Stomach (tissue), 8 donors: ENCODE measurements at regions not wholly inside any gene's neighbourhood (a gene's known extent, or its start where the extent isn't known, plus 50 kb on each side); places are given as distances from the start of the nearest gene placed in this dataset.
A peak's percentile ranks its signal among the peaks of the same experiment; 100 is the strongest.

Source experiments
- DNase-seq, 2 donors: peaks; one replicate each; pipeline versions ENCODE4 v3.0.0 to v3.0.0-alpha.2; 2013 to 2019
- H3K27ac ChIP-seq, 5 donors: fragments of 200-600 bp in 4 of 5; sonication (generic) in 4 of 5; one replicate each; pipeline ENCODE4 v1.5.1; 2013 to 2019; ENCODE audit warnings: mild to moderate bottlenecking in 1 of 5, moderate library complexity in 1 of 5
- H3K27me3 ChIP-seq, 3 donors: fragments of 200-600 bp; sonication (generic); one replicate each; pipeline ENCODE4 v1.5.1; 2017 to 2019; ENCODE audit warnings: mixed run types in 1 of 3
- H3K36me3 ChIP-seq, 4 donors: fragments of 200-600 bp; sonication (generic); 1 replicate in 3 of 4; 2 replicates in 1 of 4; pipeline ENCODE4 v1.5.1; 2016 to 2019
- H3K4me1 ChIP-seq, 4 donors: fragments of 200-600 bp; sonication (generic); one replicate each; pipeline ENCODE4 v1.5.1; 2016 to 2019
- H3K4me3 ChIP-seq, 4 donors: fragments of 200-600 bp; sonication (generic) in 3 of 4; one replicate each; pipeline ENCODE4 v1.5.1; 2016 to 2019; ENCODE audit warnings: mild to moderate bottlenecking in 1 of 4
- H3K9me3 ChIP-seq, 4 donors: fragments of 200-600 bp; sonication (generic); one replicate each; pipeline ENCODE4 v1.5.1; 2016 to 2019
- EP300 ChIP-seq: sonication (generic); formaldehyde crosslinking; IDR thresholded peaks from one replicate; pipeline ENCODE4 v1.6.1; 2017; ENCODE audit warnings: antibody characterized with exemption
- POLR2A ChIP-seq, 4 donors: fragments of 450-650 bp; IDR thresholded peaks; one replicate each; pipeline ENCODE4 v1.6.1; 2016; ENCODE audit warnings: antibody characterized with exemption in 4 of 4, control low read depth in 2 of 4, mild to moderate bottlenecking in 1 of 4, moderate library complexity in 1 of 4
- POLR2AphosphoS5 ChIP-seq, 3 donors: sonication (generic); formaldehyde crosslinking; IDR thresholded peaks; one replicate each; pipeline ENCODE4 v1.6.1; 2016; ENCODE audit warnings: antibody characterized with exemption in 3 of 3
- WGBS, 5 donors: extraction: QIAGEN DNeasy Blood & Tissue Kit in 3 of 5; methylation state at CpG; one replicate each; pipeline versions ENCODE4 v1.1.5 to v1.1.7; 2013 to 2018; 5-methylcytosine and 5-hydroxymethylcytosine counted together
- intact Hi-C: fragments of 100-400 bp; cut with DNase I; formaldehyde crosslinking; loops from one replicate; pipeline ENCODE4 v1.15.1; 2023; ENCODE audit warnings: low total_unique reads
- TF ChIP-seq, protein P1 (sequence below), 7 experiments: fragments of 450-650 bp in 4 of 7; fragments of 200-600 bp in 3 of 7; sonication (generic) in 3 of 7; IDR thresholded peaks; one replicate each; pipeline ENCODE4 v1.5.1; 2016 to 2019; ENCODE audit warnings: antibody characterized with exemption in 7 of 7, control low read depth in 2 of 7, mild to moderate bottlenecking in 1 of 7
- donor health status: healthy with polysubstance abuse.
- donor health status: Bipolar disorder and iron deficiency.
- donor health status: healthy.

DNA sequence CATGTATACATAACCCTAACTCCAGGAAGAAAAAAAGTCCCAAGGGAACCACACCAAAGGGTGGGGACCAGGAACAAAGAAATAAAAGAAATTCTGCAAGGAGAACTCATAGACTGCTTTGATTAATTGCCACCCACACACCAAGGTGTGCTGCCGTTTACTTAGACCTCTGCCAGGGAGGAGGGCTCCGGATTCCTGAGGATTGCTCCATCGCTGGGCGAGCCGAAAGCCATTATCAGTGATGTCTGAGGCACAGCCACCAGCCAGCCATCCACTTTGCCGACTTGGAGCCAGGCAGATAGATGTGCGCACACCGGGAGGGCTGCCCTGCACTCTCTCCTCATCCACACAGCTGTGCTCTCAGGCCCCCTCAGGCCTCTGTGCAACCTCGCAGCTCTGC lies 272.7 kb upstream of the FOXQ1 start:
- Histone ChIP-seq H3K27me3 (peaks cover 0 to 14% (median 0%) of the 10 kb centered on the region in 3 donors), H3K27ac (peak overlapping the region; percentile 7 to 78 (median 49)), H3K4me3 (no peak overlapping the region), H3K9me3 (no peaks in the 10 kb centered on the region), H3K4me1 (peaks cover 8 to 23% (median 11%) of the 10 kb centered on the region in 4 donors), H3K36me3 (no peaks in the 10 kb centered on the region)
- intact Hi-C loops: no loop called here
- TF ChIP-seq, protein P1, sequence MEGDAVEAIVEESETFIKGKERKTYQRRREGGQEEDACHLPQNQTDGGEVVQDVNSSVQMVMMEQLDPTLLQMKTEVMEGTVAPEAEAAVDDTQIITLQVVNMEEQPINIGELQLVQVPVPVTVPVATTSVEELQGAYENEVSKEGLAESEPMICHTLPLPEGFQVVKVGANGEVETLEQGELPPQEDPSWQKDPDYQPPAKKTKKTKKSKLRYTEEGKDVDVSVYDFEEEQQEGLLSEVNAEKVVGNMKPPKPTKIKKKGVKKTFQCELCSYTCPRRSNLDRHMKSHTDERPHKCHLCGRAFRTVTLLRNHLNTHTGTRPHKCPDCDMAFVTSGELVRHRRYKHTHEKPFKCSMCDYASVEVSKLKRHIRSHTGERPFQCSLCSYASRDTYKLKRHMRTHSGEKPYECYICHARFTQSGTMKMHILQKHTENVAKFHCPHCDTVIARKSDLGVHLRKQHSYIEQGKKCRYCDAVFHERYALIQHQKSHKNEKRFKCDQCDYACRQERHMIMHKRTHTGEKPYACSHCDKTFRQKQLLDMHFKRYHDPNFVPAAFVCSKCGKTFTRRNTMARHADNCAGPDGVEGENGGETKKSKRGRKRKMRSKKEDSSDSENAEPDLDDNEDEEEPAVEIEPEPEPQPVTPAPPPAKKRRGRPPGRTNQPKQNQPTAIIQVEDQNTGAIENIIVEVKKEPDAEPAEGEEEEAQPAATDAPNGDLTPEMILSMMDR (IDR thresholded peaks at IDR 0.05): no peak
- TF ChIP-seq EP300: no peak
- TF ChIP-seq POLR2A (IDR thresholded peaks at IDR 0.05): no peak
- peak in 2 of 3 donors; percentile 47 to 76 for TF ChIP-seq POLR2AphosphoS5 (IDR thresholded peaks at IDR 0.05)
- WGBS, 5 donors: 36 to 55% (median 46%) methylated on average over 9 of the region's 9 CpGs
- peak; percentile 58 to 80 for DNase-seq

DNA sequence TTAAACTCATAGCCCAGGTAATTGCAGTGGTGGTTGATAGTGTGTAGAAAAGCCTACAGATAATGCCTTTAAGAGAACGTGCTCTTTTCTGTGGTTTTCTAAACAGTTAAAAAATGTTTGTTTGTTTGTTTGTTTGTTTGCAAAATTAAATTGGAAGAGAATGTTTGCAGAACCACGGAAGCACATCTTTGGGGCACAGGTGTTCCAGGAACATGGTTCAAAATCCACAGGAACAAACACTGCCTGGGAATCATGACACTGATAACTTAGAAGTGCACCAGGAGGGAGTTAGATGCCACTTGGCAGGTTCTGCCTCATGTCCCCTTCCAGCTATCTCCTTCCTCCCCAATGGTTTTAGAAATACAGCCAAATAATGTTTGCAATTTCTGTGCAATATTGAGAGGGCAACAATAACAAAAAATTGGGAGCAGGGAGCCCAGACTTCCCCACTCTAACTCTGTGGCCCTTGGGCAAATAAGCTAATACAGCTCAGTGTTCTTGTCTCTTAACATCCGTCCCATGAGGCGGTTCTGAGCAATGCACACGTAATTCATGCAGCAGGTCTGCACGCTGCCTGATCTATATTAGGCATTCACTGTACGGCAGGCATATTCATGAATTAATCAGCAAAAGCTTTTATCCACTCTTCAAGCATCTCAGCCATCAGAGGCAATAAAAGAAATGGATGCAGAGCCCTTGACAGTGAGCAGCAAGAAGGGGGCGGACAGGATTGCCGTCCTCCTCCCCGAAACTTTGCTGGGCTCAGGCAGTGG lies 274.3 kb upstream of the FOXQ1 start:
- Histone ChIP-seq H3K9me3 (peaks cover 0 to under 1% (median 0%) of the 10 kb centered on the region in 4 donors), H3K27ac (no peak overlapping the region), H3K4me1 (peaks cover 0 to 14% (median under 1%) of the 10 kb centered on the region in 4 donors), H3K27me3 (peaks cover 0 to 8% (median 0%) of the 10 kb centered on the region in 3 donors), H3K36me3 (no peaks in the 10 kb centered on the region), H3K4me3 (no peak overlapping the region)
- no peak for DNase-seq
- 79 to 85% (median 84%) methylated on average over 10 of the region's 10 CpGs for WGBS, 5 donors
- TF ChIP-seq, protein P1 (IDR thresholded peaks at IDR 0.05): no peak
- TF ChIP-seq EP300: no peak
- TF ChIP-seq POLR2A (IDR thresholded peaks at IDR 0.05): no peak
- TF ChIP-seq POLR2AphosphoS5 (IDR thresholded peaks at IDR 0.05): no peak
- intact Hi-C loops: no loop called here

DNA sequence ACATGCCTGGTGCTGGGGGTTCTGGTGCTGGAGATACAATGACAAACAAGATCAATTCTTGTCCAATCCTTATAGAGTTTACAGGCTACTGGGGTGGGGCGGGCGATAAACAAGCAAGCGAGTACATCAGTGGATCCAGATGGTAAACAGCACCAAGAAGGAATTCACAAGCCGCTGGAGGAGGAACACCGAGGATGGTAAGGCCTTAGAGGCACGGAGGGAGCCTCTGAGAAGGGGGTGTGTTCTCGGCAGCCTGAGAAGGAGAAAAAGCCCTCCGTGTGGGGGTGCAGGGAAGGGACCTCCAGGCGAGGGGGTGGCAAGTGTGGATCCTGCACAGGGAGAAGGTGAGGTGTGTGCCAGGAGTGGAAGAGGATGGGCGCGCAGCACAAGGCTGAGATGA lies 276.5 kb upstream of the FOXQ1 start:
- 66 to 78% (median 67%) methylated on average over 11 of the region's 11 CpGs for WGBS, 5 donors
- no peak for DNase-seq

DNA sequence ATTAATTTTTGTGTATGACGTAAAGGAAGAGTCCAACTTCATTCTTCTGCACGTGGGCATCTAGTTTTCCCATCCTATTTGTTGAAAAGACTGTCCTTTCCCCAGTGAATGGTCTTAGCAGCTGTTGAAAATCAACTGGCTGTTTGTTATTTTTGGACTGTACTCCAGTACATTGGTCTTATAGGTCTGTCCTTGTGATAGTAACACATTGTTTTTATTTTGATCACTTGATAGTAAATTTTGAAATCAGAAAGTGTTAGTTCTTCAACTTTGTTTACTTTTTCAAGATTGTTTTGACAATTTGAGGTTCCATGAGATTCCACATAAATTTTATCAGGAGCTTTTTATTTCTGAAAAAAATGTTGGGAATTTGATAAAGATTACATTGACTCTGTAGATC lies 280.2 kb upstream of the FOXQ1 start:
- Histone ChIP-seq H3K4me1 (no peaks in the 10 kb centered on the region), H3K27me3 (no peaks in the 10 kb centered on the region)
- 63 to 78% (median 73%) methylated on average over 2 of the region's 2 CpGs for WGBS, 5 donors

More for the DNA sequence above, 276.5 kb upstream of the FOXQ1 start:
- intact Hi-C loops: no loop called here
- H3K27ac ChIP-seq: no peak overlapping the region
- H3K9me3 ChIP-seq: peaks cover 0 to 13% (median 0%) of the 10 kb centered on the region in 4 donors
- peaks cover 0 to 5% (median 0%) of the 10 kb centered on the region in 3 donors for H3K27me3 ChIP-seq
- H3K36me3 ChIP-seq: no peaks in the 10 kb centered on the region
- H3K4me3 ChIP-seq: no peak overlapping the region
- no peak for TF ChIP-seq POLR2A (IDR thresholded peaks at IDR 0.05)
- no peak for TF ChIP-seq POLR2AphosphoS5 (IDR thresholded peaks at IDR 0.05)
- TF ChIP-seq EP300: no peak
- TF ChIP-seq, protein P1 (IDR thresholded peaks at IDR 0.05): no peak
- peaks cover 0 to 6% (median 0%) of the 10 kb centered on the region in 4 donors for H3K4me1 ChIP-seq

More for the DNA sequence above, 280.2 kb upstream of the FOXQ1 start:
- Histone ChIP-seq H3K36me3 (no peaks in the 10 kb centered on the region), H3K9me3 (peaks cover 0 to 13% (median 0%) of the 10 kb centered on the region in 4 donors), H3K27ac (no peak overlapping the region), H3K4me3 (no peak overlapping the region)
- intact Hi-C loops: no loop called here
- no peak for DNase-seq
- TF ChIP-seq, protein P1 (IDR thresholded peaks at IDR 0.05): no peak
- TF ChIP-seq POLR2A (IDR thresholded peaks at IDR 0.05) (no peak), EP300 (no peak), POLR2AphosphoS5 (IDR thresholded peaks at IDR 0.05) (no peak)
